ENCODE measurements at regions not wholly inside any gene's neighbourhood (a gene's known extent, or its start where the extent isn't known, plus 50 kb on each side); places are given as distances from the start of the nearest gene placed in this dataset.

DNA sequence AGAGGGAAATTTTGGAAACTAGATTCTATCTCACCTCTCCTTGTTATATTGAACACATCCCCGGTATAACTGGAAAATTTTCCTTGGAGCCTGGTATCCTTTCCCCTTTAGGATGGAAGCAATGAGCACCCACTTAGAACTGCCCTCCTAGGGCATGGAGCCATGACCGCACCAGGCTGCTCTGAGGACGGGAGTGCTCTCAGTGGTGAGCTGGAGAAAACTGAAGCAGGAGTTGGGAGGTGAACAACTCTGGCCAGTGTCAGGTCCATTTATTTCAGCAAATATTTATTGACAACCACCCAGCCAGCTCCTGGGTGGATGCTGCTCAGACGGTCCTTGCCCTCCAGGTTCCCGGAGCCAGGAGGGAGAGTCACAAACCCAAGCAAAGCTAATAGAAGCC is 278.1 kb downstream of the WDR11 start:
- H3K9ac ChIP-seq (ENCODE audit: control insufficient read depth, extremely low read depth, insufficient read depth, low read length): no peak overlapping the region
- H3K79me2 ChIP-seq (ENCODE audit: control insufficient read depth, insufficient read depth, low read length): no peaks in the 10 kb centered on the region
- DNase-seq (ENCODE audit: low read depth, low spot score) (no peak), FAIRE-seq (no peak)
- no peaks in the 10 kb centered on the region for H3K36me3 ChIP-seq (ENCODE audit: control insufficient read depth in 2 of 2, extremely low read depth in 1 of 2, insufficient read depth in 2 of 2, low read length in 2 of 2)
- no peaks in the 10 kb centered on the region for H4K20me1 ChIP-seq (ENCODE audit: control insufficient read depth, extremely low read depth, insufficient read depth, low read length)
- H3K9me1 ChIP-seq (ENCODE audit: control insufficient read depth, extremely low read depth, insufficient read depth, low read length): no peaks in the 10 kb centered on the region
- H2AFZ ChIP-seq (ENCODE audit: control insufficient read depth, low read length): no peak overlapping the region
- no peak overlapping the region for H3K4me3 ChIP-seq (ENCODE audit: control insufficient read depth in 2 of 3, extremely low read depth in 1 of 3, insufficient read depth in 2 of 3, low read depth in 1 of 3, low read length in 3 of 3)
- no peak overlapping the region for H3K4me2 ChIP-seq (ENCODE audit: control insufficient read depth, extremely low read depth, insufficient read depth, low read depth, low read length)
- TF ChIP-seq, protein P1, sequence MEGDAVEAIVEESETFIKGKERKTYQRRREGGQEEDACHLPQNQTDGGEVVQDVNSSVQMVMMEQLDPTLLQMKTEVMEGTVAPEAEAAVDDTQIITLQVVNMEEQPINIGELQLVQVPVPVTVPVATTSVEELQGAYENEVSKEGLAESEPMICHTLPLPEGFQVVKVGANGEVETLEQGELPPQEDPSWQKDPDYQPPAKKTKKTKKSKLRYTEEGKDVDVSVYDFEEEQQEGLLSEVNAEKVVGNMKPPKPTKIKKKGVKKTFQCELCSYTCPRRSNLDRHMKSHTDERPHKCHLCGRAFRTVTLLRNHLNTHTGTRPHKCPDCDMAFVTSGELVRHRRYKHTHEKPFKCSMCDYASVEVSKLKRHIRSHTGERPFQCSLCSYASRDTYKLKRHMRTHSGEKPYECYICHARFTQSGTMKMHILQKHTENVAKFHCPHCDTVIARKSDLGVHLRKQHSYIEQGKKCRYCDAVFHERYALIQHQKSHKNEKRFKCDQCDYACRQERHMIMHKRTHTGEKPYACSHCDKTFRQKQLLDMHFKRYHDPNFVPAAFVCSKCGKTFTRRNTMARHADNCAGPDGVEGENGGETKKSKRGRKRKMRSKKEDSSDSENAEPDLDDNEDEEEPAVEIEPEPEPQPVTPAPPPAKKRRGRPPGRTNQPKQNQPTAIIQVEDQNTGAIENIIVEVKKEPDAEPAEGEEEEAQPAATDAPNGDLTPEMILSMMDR (optimal IDR thresholded peaks at IDR 0.05 in 1 of 3, IDR thresholded peaks at IDR 0.05 in 1 of 3, conservative IDR thresholded peaks at IDR 0.05 in 1 of 3; ENCODE audit: extremely low read depth in 1 of 3, insufficient read depth in 2 of 3, low read length in 3 of 3): no peak
- TF ChIP-seq EZH2 (IDR thresholded peaks at IDR 0.05; ENCODE audit: low read length): no peak
- dilution Hi-C loops (cut with MboI; ENCODE audit: extremely low pct_ligation_motif_present, low sequenced_read_pairs): no loop called here
- H3K9me3 ChIP-seq (ENCODE audit: control insufficient read depth, low read depth, low read length): no peaks in the 10 kb centered on the region
- no peak overlapping the region for H3K27ac ChIP-seq (ENCODE audit: control insufficient read depth, insufficient read depth, low read length)
- peaks cover 5% of the 10 kb centered on the region for H3K27me3 ChIP-seq (ENCODE audit: control insufficient read depth, extremely low read depth, insufficient read depth, low read length)
- H3K4me1 ChIP-seq (ENCODE audit: control insufficient read depth, extremely low read depth, insufficient read depth, low read length): no peaks in the 10 kb centered on the region

DNA sequence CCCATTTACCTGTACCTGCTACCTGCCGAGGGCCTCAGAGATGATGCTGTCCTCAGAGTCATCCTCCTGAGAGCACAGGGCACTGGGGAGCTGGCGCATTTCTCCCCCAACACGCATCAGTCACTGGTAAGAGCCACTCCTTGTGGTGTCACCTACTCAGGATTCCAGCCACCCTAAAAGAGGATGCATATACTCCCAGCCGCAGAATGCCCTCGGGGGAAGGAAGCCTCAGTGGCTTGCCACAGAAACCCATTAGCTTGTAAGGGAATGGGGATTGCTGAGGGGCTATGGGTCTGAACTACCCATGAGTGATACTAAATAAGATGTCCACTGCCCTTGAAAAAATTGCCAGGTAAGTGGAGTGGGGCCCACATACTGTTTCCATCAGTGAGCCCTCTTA is 279.2 kb downstream of the WDR11 start:
- H4K20me1 ChIP-seq (ENCODE audit: control insufficient read depth, extremely low read depth, insufficient read depth, low read length): no peaks in the 10 kb centered on the region
- FAIRE-seq (no peak), DNase-seq (ENCODE audit: low read depth, low spot score) (no peak)
- H3K9ac ChIP-seq (ENCODE audit: control insufficient read depth, extremely low read depth, insufficient read depth, low read length): no peak overlapping the region
- H3K79me2 ChIP-seq (ENCODE audit: control insufficient read depth, insufficient read depth, low read length): no peaks in the 10 kb centered on the region
- dilution Hi-C loops (cut with MboI; ENCODE audit: extremely low pct_ligation_motif_present, low sequenced_read_pairs): no loop called here
- H3K9me1 ChIP-seq (ENCODE audit: control insufficient read depth, extremely low read depth, insufficient read depth, low read length): no peaks in the 10 kb centered on the region
- H3K27ac ChIP-seq (ENCODE audit: control insufficient read depth, insufficient read depth, low read length): no peak overlapping the region
- H3K27me3 ChIP-seq (ENCODE audit: control insufficient read depth, extremely low read depth, insufficient read depth, low read length): peaks cover 10% of the 10 kb centered on the region
- H3K36me3 ChIP-seq (ENCODE audit: control insufficient read depth in 2 of 2, extremely low read depth in 1 of 2, insufficient read depth in 2 of 2, low read length in 2 of 2): no peaks in the 10 kb centered on the region
- TF ChIP-seq, protein P1 (optimal IDR thresholded peaks at IDR 0.05 in 1 of 3, IDR thresholded peaks at IDR 0.05 in 1 of 3, conservative IDR thresholded peaks at IDR 0.05 in 1 of 3; ENCODE audit: extremely low read depth in 1 of 3, insufficient read depth in 2 of 3, low read length in 3 of 3): no peak
- TF ChIP-seq EZH2 (IDR thresholded peaks at IDR 0.05; ENCODE audit: low read length): no peak
- H3K4me1 ChIP-seq (ENCODE audit: control insufficient read depth, extremely low read depth, insufficient read depth, low read length): no peaks in the 10 kb centered on the region
- no peaks in the 10 kb centered on the region for H3K9me3 ChIP-seq (ENCODE audit: control insufficient read depth, low read depth, low read length)
- no peak overlapping the region for H3K4me3 ChIP-seq (ENCODE audit: control insufficient read depth in 2 of 3, extremely low read depth in 1 of 3, insufficient read depth in 2 of 3, low read depth in 1 of 3, low read length in 3 of 3)
- no peak overlapping the region for H3K4me2 ChIP-seq (ENCODE audit: control insufficient read depth, extremely low read depth, insufficient read depth, low read depth, low read length)
- no peak overlapping the region for H2AFZ ChIP-seq (ENCODE audit: control insufficient read depth, low read length)
